ENCODE measurements at regions not wholly inside any gene's neighbourhood (a gene's known extent, or its start where the extent isn't known, plus 50 kb on each side); places are given as distances from the start of the nearest gene placed in this dataset.

GRCh38 chr2:122610948-122611609 is 855.6 kb downstream of the TSN start:
- no peaks in the 10 kb centered on the region for H4K20me1 ChIP-seq (ENCODE audit: control insufficient read depth, insufficient read depth, low read length, poor library complexity, severe bottlenecking)
- Mint-ChIP-seq H3K9me3 (ENCODE audit: insufficient read depth) (peaks cover 3% of the 10 kb centered on the region), H3K4me1 (no peaks in the 10 kb centered on the region), H3K4me3 (no peak overlapping the region), H3K27me3 (no peaks in the 10 kb centered on the region), H3K27ac (no peak overlapping the region)
- DNase-seq (no peak), ATAC-seq (ENCODE audit: low read depth) (no peak)
- H3K36me3 ChIP-seq (replicated peaks in 1 of 2; ENCODE audit: control extremely low read depth in 1 of 2, control insufficient read depth in 1 of 2, extremely low read depth in 1 of 2, insufficient read depth in 2 of 2, low read length in 1 of 2): no peaks in the 10 kb centered on the region
- no peaks in the 10 kb centered on the region for H3K4me1 ChIP-seq (ENCODE audit: control insufficient read depth in 2 of 2, insufficient read depth in 2 of 2, low read length in 2 of 2)
- POLR2A ChIA-PET: no interaction called here
- H3K4me2 ChIP-seq (replicated peaks; ENCODE audit: low read depth, low read length, poor library complexity, severe bottlenecking): no peak overlapping the region
- H2AFZ ChIP-seq (ENCODE audit: insufficient read depth, low read depth, low read length, poor library complexity, severe bottlenecking): no peak overlapping the region
- peaks cover 0 to 10% (median 0%) of the 10 kb centered on the region in 3 donors for H3K9me3 ChIP-seq (ENCODE audit: control extremely low read depth in 1 of 3, control insufficient read depth in 2 of 3, insufficient read depth in 1 of 3, low read length in 2 of 3)
- H3K9ac ChIP-seq (ENCODE audit: low read length): no peak overlapping the region
- CTCF ChIA-PET: no interaction called here
- H3K27me3 ChIP-seq (replicated peaks in 1 of 4; ENCODE audit: control extremely low read depth in 1 of 4, control insufficient read depth in 3 of 4, insufficient read depth in 4 of 4, low read length in 3 of 4): no peaks in the 10 kb centered on the region
- no peak overlapping the region for H3K27ac ChIP-seq (ENCODE audit: low read length in 2 of 2)
- TF ChIP-seq EZH2 (IDR thresholded peaks at IDR 0.05; ENCODE audit: borderline replicate concordance, insufficient read depth, low read depth, low read length, poor library complexity, severe bottlenecking) (no peak), CTCF (IDR thresholded peaks at IDR 0.05) (no peak)
- intact Hi-C loops (cut with micrococcal nuclease): no loop called here
- 82% methylated on average over 3 of the region's 3 CpGs for WGBS (ENCODE audit: insufficient coverage)
- no peaks in the 10 kb centered on the region for H3K79me2 ChIP-seq (ENCODE audit: control insufficient read depth, insufficient read depth, low read length)
- H3K4me3 ChIP-seq (ENCODE audit: control extremely low read depth in 1 of 5, extremely low read depth in 1 of 5, insufficient read depth in 1 of 5, low read depth in 2 of 5, low read length in 4 of 5): no peak overlapping the region

GRCh38 chr2:122622934-122623333 is 867.5 kb downstream of the TSN start:
- peaks cover 3% of the 10 kb centered on the region for H3K9me3 Mint-ChIP-seq (ENCODE audit: insufficient read depth)
- Histone ChIP-seq H2AFZ (ENCODE audit: insufficient read depth, low read depth, low read length, poor library complexity, severe bottlenecking) (no peak overlapping the region), H3K27ac (ENCODE audit: low read length in 2 of 2) (no peak overlapping the region), H3K9me3 (ENCODE audit: control extremely low read depth in 1 of 3, control insufficient read depth in 2 of 3, insufficient read depth in 1 of 3, low read length in 2 of 3) (peaks cover 0 to 1% (median 0%) of the 10 kb centered on the region in 3 donors), H3K79me2 (ENCODE audit: control insufficient read depth, insufficient read depth, low read length) (no peaks in the 10 kb centered on the region), H3K4me1 (ENCODE audit: control insufficient read depth in 2 of 2, insufficient read depth in 2 of 2, low read length in 2 of 2) (no peaks in the 10 kb centered on the region), H3K9ac (ENCODE audit: low read length) (no peak overlapping the region), H4K20me1 (ENCODE audit: control insufficient read depth, insufficient read depth, low read length, poor library complexity, severe bottlenecking) (no peaks in the 10 kb centered on the region), H3K27me3 (replicated peaks in 1 of 4; ENCODE audit: control extremely low read depth in 1 of 4, control insufficient read depth in 3 of 4, insufficient read depth in 4 of 4, low read length in 3 of 4) (no peaks in the 10 kb centered on the region), H3K4me2 (replicated peaks; ENCODE audit: low read depth, low read length, poor library complexity, severe bottlenecking) (no peak overlapping the region), H3K4me3 (ENCODE audit: control extremely low read depth in 1 of 5, extremely low read depth in 1 of 5, insufficient read depth in 1 of 5, low read depth in 2 of 5, low read length in 4 of 5) (no peak overlapping the region), H3K36me3 (replicated peaks in 1 of 2; ENCODE audit: control extremely low read depth in 1 of 2, control insufficient read depth in 1 of 2, extremely low read depth in 1 of 2, insufficient read depth in 2 of 2, low read length in 1 of 2) (no peaks in the 10 kb centered on the region)
- ATAC-seq (ENCODE audit: low read depth) (no peak), DNase-seq (no peak)
- no peaks in the 10 kb centered on the region for H3K27me3 Mint-ChIP-seq
- intact Hi-C loops (cut with micrococcal nuclease): no loop called here
- H3K4me3 Mint-ChIP-seq: no peak overlapping the region
- ChIA-PET POLR2A (no interaction called here), CTCF (no interaction called here)
- no peak overlapping the region for H3K27ac Mint-ChIP-seq
- no peaks in the 10 kb centered on the region for H3K4me1 Mint-ChIP-seq
- 100% methylated on average over 1 of the region's 3 CpGs for WGBS (ENCODE audit: insufficient coverage)
- no peak for TF ChIP-seq EZH2 (IDR thresholded peaks at IDR 0.05; ENCODE audit: borderline replicate concordance, insufficient read depth, low read depth, low read length, poor library complexity, severe bottlenecking)
- no peak for TF ChIP-seq CTCF (IDR thresholded peaks at IDR 0.05)
